ENCODE measurements at regions not wholly inside any gene's neighbourhood (a gene's known extent, or its start where the extent isn't known, plus 50 kb on each side); places are given as distances from the start of the nearest gene placed in this dataset.

- Histone ChIP-seq H3K27me3 (ENCODE audit: control insufficient read depth in 5 of 5, insufficient read depth in 4 of 5, low read length in 5 of 5) (no peaks in the 10 kb centered on the region), H3K36me3 (ENCODE audit: control insufficient read depth in 5 of 5, insufficient read depth in 5 of 5, low read length in 5 of 5) (no peaks in the 10 kb centered on the region), H3K27ac (ENCODE audit: low read depth, low read length) (no peak overlapping the region), H3K4me1 (ENCODE audit: control insufficient read depth in 5 of 5, insufficient read depth in 5 of 5, low read length in 5 of 5) (peaks cover 0 to 3% (median 0%) of the 10 kb centered on the region in 5 donors), H3K9me3 (ENCODE audit: control insufficient read depth in 5 of 5, low read length in 5 of 5) (no peaks in the 10 kb centered on the region), H3K9ac (ENCODE audit: low read length in 5 of 5) (no peak overlapping the region), H3K4me3 (ENCODE audit: low read depth in 1 of 5, low read length in 5 of 5) (no peak overlapping the region)
Observed at GRCh38 chr18:34115409-34116081, 109.2 kb downstream of the NOL4 start.

GRCh38 chr18:34114996-34115395 lies 109.7 kb downstream of the NOL4 start:
- H3K36me3 ChIP-seq (ENCODE audit: control insufficient read depth in 5 of 5, insufficient read depth in 5 of 5, low read length in 5 of 5), result no peaks in the 10 kb centered on the region

GRCh38 chr18:34108206-34108605 lies 116.5 kb downstream of the NOL4 start:
- Histone ChIP-seq H3K27ac (ENCODE audit: low read depth, low read length) (no peak overlapping the region), H3K9ac (ENCODE audit: low read length in 5 of 5) (no peak overlapping the region)

More at GRCh38 chr18:34114996-34115395, 109.7 kb downstream of the NOL4 start:
- no peak overlapping the region for H3K9ac ChIP-seq (ENCODE audit: low read length in 5 of 5)
- H3K27ac ChIP-seq (ENCODE audit: low read depth, low read length), result no peak overlapping the region
- H3K9me3 ChIP-seq (ENCODE audit: control insufficient read depth in 5 of 5, low read length in 5 of 5), result no peaks in the 10 kb centered on the region
- H3K4me1 ChIP-seq (ENCODE audit: control insufficient read depth in 5 of 5, insufficient read depth in 5 of 5, low read length in 5 of 5), result no peaks in the 10 kb centered on the region
- no peaks in the 10 kb centered on the region for H3K27me3 ChIP-seq (ENCODE audit: control insufficient read depth in 5 of 5, insufficient read depth in 4 of 5, low read length in 5 of 5)
- no peak overlapping the region for H3K4me3 ChIP-seq (ENCODE audit: low read depth in 1 of 5, low read length in 5 of 5)

GRCh38 chr18:34098109-34098508 lies 126.6 kb downstream of the NOL4 start:
- Histone ChIP-seq H3K4me1 (ENCODE audit: control insufficient read depth in 5 of 5, insufficient read depth in 5 of 5, low read length in 5 of 5) (no peaks in the 10 kb centered on the region), H3K27ac (ENCODE audit: low read depth, low read length) (no peak overlapping the region), H3K36me3 (ENCODE audit: control insufficient read depth in 5 of 5, insufficient read depth in 5 of 5, low read length in 5 of 5) (no peaks in the 10 kb centered on the region), H3K27me3 (ENCODE audit: control insufficient read depth in 5 of 5, insufficient read depth in 4 of 5, low read length in 5 of 5) (no peaks in the 10 kb centered on the region), H3K4me3 (ENCODE audit: low read depth in 1 of 5, low read length in 5 of 5) (no peak overlapping the region), H3K9ac (ENCODE audit: low read length in 5 of 5) (no peak overlapping the region), H3K9me3 (ENCODE audit: control insufficient read depth in 5 of 5, low read length in 5 of 5) (no peaks in the 10 kb centered on the region)

More at GRCh38 chr18:34108206-34108605, 116.5 kb downstream of the NOL4 start:
- Histone ChIP-seq H3K27me3 (ENCODE audit: control insufficient read depth in 5 of 5, insufficient read depth in 4 of 5, low read length in 5 of 5) (no peaks in the 10 kb centered on the region), H3K9me3 (ENCODE audit: control insufficient read depth in 5 of 5, low read length in 5 of 5) (peaks cover 0 to 9% (median 4%) of the 10 kb centered on the region in 5 donors), H3K4me3 (ENCODE audit: low read depth in 1 of 5, low read length in 5 of 5) (no peak overlapping the region), H3K36me3 (ENCODE audit: control insufficient read depth in 5 of 5, insufficient read depth in 5 of 5, low read length in 5 of 5) (no peaks in the 10 kb centered on the region), H3K4me1 (ENCODE audit: control insufficient read depth in 5 of 5, insufficient read depth in 5 of 5, low read length in 5 of 5) (no peaks in the 10 kb centered on the region)

GRCh38 chr18:34097312-34097711 lies 127.4 kb downstream of the NOL4 start:
- Histone ChIP-seq H3K9me3 (ENCODE audit: control insufficient read depth in 5 of 5, low read length in 5 of 5) (no peaks in the 10 kb centered on the region), H3K9ac (ENCODE audit: low read length in 5 of 5) (no peak overlapping the region), H3K27me3 (ENCODE audit: control insufficient read depth in 5 of 5, insufficient read depth in 4 of 5, low read length in 5 of 5) (no peaks in the 10 kb centered on the region), H3K4me3 (ENCODE audit: low read depth in 1 of 5, low read length in 5 of 5) (no peak overlapping the region), H3K27ac (ENCODE audit: low read depth, low read length) (no peak overlapping the region), H3K36me3 (ENCODE audit: control insufficient read depth in 5 of 5, insufficient read depth in 5 of 5, low read length in 5 of 5) (no peaks in the 10 kb centered on the region), H3K4me1 (ENCODE audit: control insufficient read depth in 5 of 5, insufficient read depth in 5 of 5, low read length in 5 of 5) (no peaks in the 10 kb centered on the region)

GRCh38 chr18:34094148-34094547 lies 130.6 kb downstream of the NOL4 start:
- no peaks in the 10 kb centered on the region for H3K4me1 ChIP-seq (ENCODE audit: control insufficient read depth in 5 of 5, insufficient read depth in 5 of 5, low read length in 5 of 5)
- H3K36me3 ChIP-seq (ENCODE audit: control insufficient read depth in 5 of 5, insufficient read depth in 5 of 5, low read length in 5 of 5), result no peaks in the 10 kb centered on the region
- H3K9me3 ChIP-seq (ENCODE audit: control insufficient read depth in 5 of 5, low read length in 5 of 5), result no peaks in the 10 kb centered on the region
- H3K9ac ChIP-seq (ENCODE audit: low read length in 5 of 5), result no peak overlapping the region
- no peak overlapping the region for H3K27ac ChIP-seq (ENCODE audit: low read depth, low read length)
- no peaks in the 10 kb centered on the region for H3K27me3 ChIP-seq (ENCODE audit: control insufficient read depth in 5 of 5, insufficient read depth in 4 of 5, low read length in 5 of 5)
- H3K4me3 ChIP-seq (ENCODE audit: low read depth in 1 of 5, low read length in 5 of 5), result no peak overlapping the region

- Histone ChIP-seq H3K9me3 (ENCODE audit: control insufficient read depth in 5 of 5, low read length in 5 of 5) (no peaks in the 10 kb centered on the region), H3K4me1 (ENCODE audit: control insufficient read depth in 5 of 5, insufficient read depth in 5 of 5, low read length in 5 of 5) (no peaks in the 10 kb centered on the region), H3K36me3 (ENCODE audit: control insufficient read depth in 5 of 5, insufficient read depth in 5 of 5, low read length in 5 of 5) (no peaks in the 10 kb centered on the region), H3K4me3 (ENCODE audit: low read depth in 1 of 5, low read length in 5 of 5) (no peak overlapping the region), H3K9ac (ENCODE audit: low read length in 5 of 5) (no peak overlapping the region), H3K27me3 (ENCODE audit: control insufficient read depth in 5 of 5, insufficient read depth in 4 of 5, low read length in 5 of 5) (no peaks in the 10 kb centered on the region), H3K27ac (ENCODE audit: low read depth, low read length) (no peak overlapping the region)
Observed at GRCh38 chr18:34092796-34093195, 131.9 kb downstream of the NOL4 start.

- H3K4me3 ChIP-seq (ENCODE audit: low read depth in 1 of 5, low read length in 5 of 5), result no peak overlapping the region
- no peaks in the 10 kb centered on the region for H3K4me1 ChIP-seq (ENCODE audit: control insufficient read depth in 5 of 5, insufficient read depth in 5 of 5, low read length in 5 of 5)
- H3K27me3 ChIP-seq (ENCODE audit: control insufficient read depth in 5 of 5, insufficient read depth in 4 of 5, low read length in 5 of 5), result no peaks in the 10 kb centered on the region
- H3K9ac ChIP-seq (ENCODE audit: low read length in 5 of 5), result no peak overlapping the region
- no peaks in the 10 kb centered on the region for H3K9me3 ChIP-seq (ENCODE audit: control insufficient read depth in 5 of 5, low read length in 5 of 5)
- H3K27ac ChIP-seq (ENCODE audit: low read depth, low read length), result no peak overlapping the region
- H3K36me3 ChIP-seq (ENCODE audit: control insufficient read depth in 5 of 5, insufficient read depth in 5 of 5, low read length in 5 of 5), result no peaks in the 10 kb centered on the region
Observed at GRCh38 chr18:34086370-34086769, 138.3 kb downstream of the NOL4 start.

GRCh38 chr18:34085140-34085739 lies 139.5 kb downstream of the NOL4 start:
- Histone ChIP-seq H3K27ac (ENCODE audit: low read depth, low read length) (no peak overlapping the region), H3K9me3 (ENCODE audit: control insufficient read depth in 5 of 5, low read length in 5 of 5) (no peaks in the 10 kb centered on the region)

GRCh38 chr18:34084635-34085034 lies 140.1 kb downstream of the NOL4 start:
- Histone ChIP-seq H3K27ac (ENCODE audit: low read depth, low read length) (no peak overlapping the region), H3K9me3 (ENCODE audit: control insufficient read depth in 5 of 5, low read length in 5 of 5) (no peaks in the 10 kb centered on the region), H3K4me1 (ENCODE audit: control insufficient read depth in 5 of 5, insufficient read depth in 5 of 5, low read length in 5 of 5) (no peaks in the 10 kb centered on the region), H3K9ac (ENCODE audit: low read length in 5 of 5) (no peak overlapping the region), H3K36me3 (ENCODE audit: control insufficient read depth in 5 of 5, insufficient read depth in 5 of 5, low read length in 5 of 5) (no peaks in the 10 kb centered on the region), H3K27me3 (ENCODE audit: control insufficient read depth in 5 of 5, insufficient read depth in 4 of 5, low read length in 5 of 5) (no peaks in the 10 kb centered on the region), H3K4me3 (ENCODE audit: low read depth in 1 of 5, low read length in 5 of 5) (no peak overlapping the region)

More at GRCh38 chr18:34085140-34085739, 139.5 kb downstream of the NOL4 start:
- no peaks in the 10 kb centered on the region for H3K4me1 ChIP-seq (ENCODE audit: control insufficient read depth in 5 of 5, insufficient read depth in 5 of 5, low read length in 5 of 5)
- no peak overlapping the region for H3K4me3 ChIP-seq (ENCODE audit: low read depth in 1 of 5, low read length in 5 of 5)
- H3K27me3 ChIP-seq (ENCODE audit: control insufficient read depth in 5 of 5, insufficient read depth in 4 of 5, low read length in 5 of 5), result no peaks in the 10 kb centered on the region
- no peak overlapping the region for H3K9ac ChIP-seq (ENCODE audit: low read length in 5 of 5)
- no peaks in the 10 kb centered on the region for H3K36me3 ChIP-seq (ENCODE audit: control insufficient read depth in 5 of 5, insufficient read depth in 5 of 5, low read length in 5 of 5)
